Tibial nerve (tissue), 4 donors: ENCODE measurements at regions not wholly inside any gene's neighbourhood (a gene's known extent, or its start where the extent isn't known, plus 50 kb on each side); places are given as distances from the start of the nearest gene placed in this dataset.

Experiments used
- DNase-seq, 2 donors: peaks; one replicate each; pipeline ENCODE4 v3.0.0-alpha.2; 2019; ENCODE audit warnings: low spot score in 2 of 2
- H3K27ac ChIP-seq, 4 donors: fragments of 200-600 bp; sonication (generic) in 3 of 4; one replicate each; pipeline ENCODE4 v1.5.1; 2017 to 2019; ENCODE audit warnings: mild to moderate bottlenecking in 1 of 4
- H3K27me3 ChIP-seq, 2 donors: fragments of 200-600 bp; sonication (generic) in 1 of 2; one replicate each; pipeline versions ENCODE4 v1.5.1 to v1.6.0; 2017 to 2019
- H3K36me3 ChIP-seq, 3 donors: fragments of 200-600 bp; sonication (generic); one replicate each; pipeline ENCODE4 v1.5.1; 2018 to 2019
- H3K4me1 ChIP-seq, 4 donors: fragments of 200-600 bp; sonication (generic) in 3 of 4; one replicate each; pipeline ENCODE4 v1.5.1; 2017 to 2019
- H3K4me3 ChIP-seq, 4 donors: fragments of 200-600 bp; sonication (generic) in 3 of 4; one replicate each; pipeline ENCODE4 v1.5.1; 2017 to 2019; ENCODE audit warnings: mild to moderate bottlenecking in 1 of 4, moderate library complexity in 1 of 4
- H3K9me3 ChIP-seq, 4 donors: fragments of 200-600 bp; sonication (generic) in 3 of 4; one replicate each; pipeline ENCODE4 v1.5.1; 2017 to 2019
- CTCF ChIP-seq, 5 experiments: fragments of 200-600 bp in 3 of 5; fragments of 450-650 bp in 2 of 5; sonication (generic) in 3 of 5; IDR thresholded peaks; one replicate each; pipeline ENCODE4 v1.5.1; 2016 to 2019; ENCODE audit warnings: antibody characterized with exemption in 5 of 5, mild to moderate bottlenecking in 3 of 5, moderate library complexity in 2 of 5
- EP300 ChIP-seq, 2 donors: sonication (generic); formaldehyde crosslinking; IDR thresholded peaks; one replicate each; pipeline ENCODE4 v1.6.1; 2017; ENCODE audit warnings: antibody characterized with exemption in 2 of 2, mild to moderate bottlenecking in 1 of 2
- POLR2A ChIP-seq, 2 donors: fragments of 450-650 bp; IDR thresholded peaks; one replicate each; pipeline ENCODE4 v1.6.1; 2017; ENCODE audit warnings: antibody characterized with exemption in 2 of 2, mild to moderate bottlenecking in 2 of 2, moderate library complexity in 2 of 2
- WGBS, 2 donors: methylation state at CpG; one replicate each; pipeline ENCODE4 v1.1.5; 2018; 5-methylcytosine and 5-hydroxymethylcytosine counted together

- Histone ChIP-seq H3K36me3 (no peaks in the 10 kb centered on the region), H3K9me3 (no peaks in the 10 kb centered on the region), H3K4me1 (no peaks in the 10 kb centered on the region), H3K4me3 (no peak overlapping the region), H3K27me3 (no peaks in the 10 kb centered on the region), H3K27ac (no peak overlapping the region)
- TF ChIP-seq CTCF (IDR thresholded peaks at IDR 0.05) (no peak), EP300 (IDR thresholded peaks at IDR 0.05) (no peak), POLR2A (IDR thresholded peaks at IDR 0.05) (no peak)
- no peak for DNase-seq
- 42 to 44% methylated on average over 6 of the region's 6 CpGs for WGBS, 2 donors
These were observed 605.4 kb downstream of the ISL1 start for GRCh38 chr5:51988634-51989033.

GRCh38 chr5:51990241-51990640 lies 607.0 kb downstream of the ISL1 start:
- H3K9me3 ChIP-seq: no peaks in the 10 kb centered on the region
- H3K4me3 ChIP-seq: no peak overlapping the region
- H3K27me3 ChIP-seq: no peaks in the 10 kb centered on the region
- 59 to 64% methylated on average over 2 of the region's 2 CpGs for WGBS, 2 donors
- H3K4me1 ChIP-seq: no peaks in the 10 kb centered on the region
- H3K27ac ChIP-seq: no peak overlapping the region
- TF ChIP-seq EP300 (IDR thresholded peaks at IDR 0.05) (no peak), CTCF (IDR thresholded peaks at IDR 0.05) (no peak), POLR2A (IDR thresholded peaks at IDR 0.05) (no peak)
- H3K36me3 ChIP-seq: no peaks in the 10 kb centered on the region
- DNase-seq: no peak

- 24 to 28% methylated on average over 1 of the region's 1 CpG for WGBS, 2 donors
- no peaks in the 10 kb centered on the region for H3K27me3 ChIP-seq
- H3K27ac ChIP-seq: no peak overlapping the region
- no peaks in the 10 kb centered on the region for H3K4me1 ChIP-seq
- no peak overlapping the region for H3K4me3 ChIP-seq
- TF ChIP-seq CTCF (IDR thresholded peaks at IDR 0.05) (no peak), EP300 (IDR thresholded peaks at IDR 0.05) (no peak), POLR2A (IDR thresholded peaks at IDR 0.05) (no peak)
- DNase-seq: no peak
- no peaks in the 10 kb centered on the region for H3K9me3 ChIP-seq
- no peaks in the 10 kb centered on the region for H3K36me3 ChIP-seq
These were observed 607.5 kb downstream of the ISL1 start for GRCh38 chr5:51990661-51991180.

- 73 to 87% methylated on average over 3 of the region's 3 CpGs for WGBS, 2 donors
- TF ChIP-seq EP300 (IDR thresholded peaks at IDR 0.05) (no peak), POLR2A (IDR thresholded peaks at IDR 0.05) (no peak), CTCF (IDR thresholded peaks at IDR 0.05) (no peak)
- DNase-seq: no peak
These were observed 608.7 kb downstream of the ISL1 start for GRCh38 chr5:51991940-51992339.

GRCh38 chr5:51995773-51996306 lies 612.6 kb downstream of the ISL1 start:
- no peaks in the 10 kb centered on the region for H3K27me3 ChIP-seq
- H3K9me3 ChIP-seq: no peaks in the 10 kb centered on the region
- H3K36me3 ChIP-seq: no peaks in the 10 kb centered on the region
- H3K27ac ChIP-seq: no peak overlapping the region
- TF ChIP-seq CTCF (IDR thresholded peaks at IDR 0.05) (no peak), POLR2A (IDR thresholded peaks at IDR 0.05) (no peak), EP300 (IDR thresholded peaks at IDR 0.05) (no peak)
- no peak for DNase-seq
- no peak overlapping the region for H3K4me3 ChIP-seq
- WGBS, 2 donors: 85 to 90% methylated on average over 5 of the region's 5 CpGs
- H3K4me1 ChIP-seq: no peaks in the 10 kb centered on the region

More at GRCh38 chr5:51991940-51992339, 608.7 kb downstream of the ISL1 start:
- Histone ChIP-seq H3K9me3 (no peaks in the 10 kb centered on the region), H3K4me3 (no peak overlapping the region), H3K27me3 (no peaks in the 10 kb centered on the region), H3K4me1 (no peaks in the 10 kb centered on the region), H3K27ac (no peak overlapping the region), H3K36me3 (no peaks in the 10 kb centered on the region)
